SK-N-SH treated with all-trans-retinoic acid at 6 μM for 48 hours (cell line): ENCODE measurements at regions not wholly inside any gene's neighbourhood (a gene's known extent, or its start where the extent isn't known, plus 50 kb on each side); places are given as distances from the start of the nearest gene placed in this dataset.

Source experiments
- ATAC-seq: fragments of 200-7000 bp; cut with Tn5 transposase; 3 replicates; pipeline ENCODE4 v1.9.1; 2020; ENCODE audit warnings: mild to moderate bottlenecking, moderate library complexity
- ARNTL ChIP-seq: fragments of 450-650 bp; formaldehyde crosslinking; IDR thresholded peaks from 2 replicates; pipeline ENCODE4 v1.5.0; 2020; ENCODE audit warnings: low read depth, mild to moderate bottlenecking, moderate library complexity, borderline replicate concordance
- BACH2 ChIP-seq: fragments of 250-450 bp; sonication (Bioruptor Pico); IDR thresholded peaks from 2 replicates; pipeline ENCODE4 v1.9.0; 2021; ENCODE audit warnings: mild to moderate bottlenecking, borderline replicate concordance
- CREB5 ChIP-seq: fragments of 250-450 bp; sonication (Bioruptor Pico); IDR thresholded peaks from 2 replicates; pipeline ENCODE4 v1.5.1; 2020; ENCODE audit warnings: low read depth, mild to moderate bottlenecking, moderate library complexity
- CSDC2 ChIP-seq: fragments of 250-450 bp; sonication (Bioruptor Pico); IDR thresholded peaks from 2 replicates; pipeline ENCODE4 v1.5.0; 2020; ENCODE audit warnings: mild to moderate bottlenecking, moderate library complexity
- CSRNP3 ChIP-seq: fragments of 250-450 bp; sonication (Bioruptor Pico); IDR thresholded peaks from 2 replicates; pipeline ENCODE4 v1.5.1; 2021; ENCODE audit warnings: mild to moderate bottlenecking, moderate library complexity
- ESRRG ChIP-seq: fragments of 250-450 bp; sonication (Bioruptor Pico); IDR thresholded peaks from 2 replicates; pipeline ENCODE4 v1.6.1; 2021; ENCODE audit warnings: mild to moderate bottlenecking
- GLIS3 ChIP-seq: fragments of 250-450 bp; sonication (Bioruptor Pico); IDR thresholded peaks from 2 replicates; pipeline ENCODE4 v1.5.0; 2020; ENCODE audit warnings: mild to moderate bottlenecking, moderate library complexity
- OSR1 ChIP-seq: fragments of 250-450 bp; sonication (Bioruptor Pico); IDR thresholded peaks from 2 replicates; pipeline ENCODE4 v1.8.0; 2022; ENCODE audit warnings: moderate library complexity, mild to moderate bottlenecking, inconsistent platforms
- PATZ1 ChIP-seq: fragments of 250-450 bp; sonication (Bioruptor Pico); IDR thresholded peaks from 2 replicates; pipeline ENCODE4 v1.8.0; 2020; ENCODE audit warnings: mild to moderate bottlenecking, moderate library complexity, borderline replicate concordance
- POU6F1 ChIP-seq: fragments of 250-450 bp; sonication (Bioruptor Pico); IDR thresholded peaks from 2 replicates; pipeline ENCODE4 v1.8.0; 2021; ENCODE audit warnings: low read depth, mild to moderate bottlenecking, moderate library complexity, borderline replicate concordance
- PPARA ChIP-seq: fragments of 250-450 bp; sonication (Bioruptor Pico); IDR thresholded peaks from 2 replicates; pipeline ENCODE4 v1.5.0; 2020; ENCODE audit warnings: mild to moderate bottlenecking, borderline replicate concordance
- RARB ChIP-seq: fragments of 250-450 bp; sonication (Bioruptor Pico); IDR thresholded peaks from 2 replicates; pipeline ENCODE4 v1.8.0; 2021; ENCODE audit warnings: mild to moderate bottlenecking, moderate library complexity
- SNAI2 ChIP-seq: fragments of 250-450 bp; sonication (Bioruptor Pico); IDR thresholded peaks from 2 replicates; pipeline ENCODE4 v1.5.0; 2020; ENCODE audit warnings: mild to moderate bottlenecking, moderate library complexity
- TCF4 ChIP-seq: fragments of 250-450 bp; sonication (Bioruptor Pico); IDR thresholded peaks from 2 replicates; pipeline ENCODE4 v1.8.0; 2021; ENCODE audit warnings: mild to moderate bottlenecking, moderate library complexity, borderline replicate concordance
- TOX ChIP-seq: fragments of 250-450 bp; sonication (Bioruptor Pico); IDR thresholded peaks from 2 replicates; pipeline ENCODE4 v1.8.0; 2021; ENCODE audit warnings: mild to moderate bottlenecking, moderate library complexity, borderline replicate concordance
- ZC3H10 ChIP-seq: fragments of 250-450 bp; sonication (Bioruptor Pico); IDR thresholded peaks from 2 replicates; pipeline ENCODE4 v1.5.1; 2021; ENCODE audit warnings: mild to moderate bottlenecking, moderate library complexity
- ZFP30 ChIP-seq: fragments of 450-650 bp; formaldehyde crosslinking; IDR thresholded peaks from 2 replicates; pipeline ENCODE4 v1.5.0; 2022; ENCODE audit warnings: mild to moderate bottlenecking, moderate library complexity
- ZNF70 ChIP-seq: fragments of 450-650 bp; formaldehyde crosslinking; IDR thresholded peaks from 2 replicates; pipeline ENCODE4 v1.5.0; 2020; ENCODE audit warnings: mild to moderate bottlenecking, moderate library complexity
- ZNF8 ChIP-seq: fragments of 450-650 bp; formaldehyde crosslinking; IDR thresholded peaks from 2 replicates; pipeline ENCODE4 v1.5.0; 2020; ENCODE audit warnings: mild to moderate bottlenecking, moderate library complexity

GRCh38 chr2:163264341-163264740, 425.8 kb upstream of the KCNH7 start (continued):
- no peak for TF ChIP-seq PATZ1 (CRISPR knock-in tag)
- TF ChIP-seq PPARA = no peak
- TF ChIP-seq RARB (CRISPR knock-in tag) = no peak
- TF ChIP-seq ARNTL (CRISPR knock-in tag) = no peak
- TF ChIP-seq TOX = no peak
- no peak for TF ChIP-seq ZFP30
- TF ChIP-seq OSR1 = no peak
- TF ChIP-seq ZC3H10 = no peak

GRCh38 chr2:163259489-163259888, 420.9 kb upstream of the KCNH7 start:
- TF ChIP-seq BACH2 (CRISPR knock-in tag) (no peak), PPARA (no peak), ZNF70 (CRISPR knock-in tag) (no peak), POU6F1 (CRISPR knock-in tag) (no peak), CREB5 (CRISPR knock-in tag) (no peak), CSDC2 (CRISPR knock-in tag) (no peak), PATZ1 (CRISPR knock-in tag) (no peak), CSRNP3 (CRISPR knock-in tag) (no peak), ARNTL (CRISPR knock-in tag) (no peak), ZC3H10 (no peak), ZNF8 (CRISPR knock-in tag) (no peak), OSR1 (no peak), SNAI2 (CRISPR knock-in tag) (no peak)
- peak; percentile 28; the same call in 1 of the 3 replicates for ATAC-seq

GRCh38 chr2:163255086-163255485, 416.5 kb upstream of the KCNH7 start:
- TF ChIP-seq ESRRG (CRISPR knock-in tag) (no peak), SNAI2 (CRISPR knock-in tag) (no peak), PATZ1 (CRISPR knock-in tag) (no peak), BACH2 (CRISPR knock-in tag) (no peak), GLIS3 (CRISPR knock-in tag) (no peak), ZFP30 (no peak), TCF4 (CRISPR knock-in tag) (no peak), TOX (no peak), ARNTL (CRISPR knock-in tag) (no peak), CSDC2 (CRISPR knock-in tag) (no peak), ZNF8 (CRISPR knock-in tag) (no peak)
- no peak for ATAC-seq
